HG03558 (cell line): ENCODE measurements at regions not wholly inside any gene's neighbourhood (a gene's known extent, or its start where the extent isn't known, plus 50 kb on each side); places are given as distances from the start of the nearest gene placed in this dataset.

ENCODE experiments used
- ATAC-seq: cut with Tn5 transposase; IDR thresholded peaks from one replicate; pipeline ENCODE4 v1.9.1; 2021; ENCODE audit warnings: moderate number of reproducible peaks; ENCODE audit not compliant: unreplicated experiment; ENCODE audit errors: extremely low read depth

GRCh38 chr12:22979854-22980469 is 355.0 kb downstream of the ETNK1 start:
- ATAC-seq: no peak

GRCh38 chr12:22981711-22982110 is 356.7 kb downstream of the ETNK1 start:
- no peak for ATAC-seq

GRCh38 chr12:22982635-22983034 is 357.7 kb downstream of the ETNK1 start:
- no peak for ATAC-seq

- ATAC-seq: no peak
These were observed 362.0 kb downstream of the ETNK1 start for GRCh38 chr12:22986997-22987396.

DNA sequence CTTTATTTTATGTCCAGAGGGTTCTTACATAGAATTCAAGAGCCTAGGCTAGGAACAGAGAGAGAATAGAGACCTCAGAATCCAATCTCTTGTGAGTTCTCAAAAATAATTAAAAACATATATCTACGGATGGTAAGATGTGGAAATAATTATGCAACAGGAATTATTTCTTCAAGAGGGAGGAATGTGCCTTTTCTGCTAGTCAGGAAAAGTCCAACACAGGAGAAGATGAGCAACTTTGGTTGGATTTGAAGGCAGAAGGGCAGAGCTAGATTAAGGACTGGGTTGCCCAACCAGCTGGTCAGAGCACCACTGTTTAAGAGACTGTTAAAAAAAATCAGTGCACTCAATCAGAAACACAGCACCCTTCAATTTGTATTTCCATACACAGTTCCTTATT is 365.5 kb downstream of the ETNK1 start:
- no peak for ATAC-seq

GRCh38 chr12:22991250-22991844 is 366.4 kb downstream of the ETNK1 start:
- no peak for ATAC-seq

DNA sequence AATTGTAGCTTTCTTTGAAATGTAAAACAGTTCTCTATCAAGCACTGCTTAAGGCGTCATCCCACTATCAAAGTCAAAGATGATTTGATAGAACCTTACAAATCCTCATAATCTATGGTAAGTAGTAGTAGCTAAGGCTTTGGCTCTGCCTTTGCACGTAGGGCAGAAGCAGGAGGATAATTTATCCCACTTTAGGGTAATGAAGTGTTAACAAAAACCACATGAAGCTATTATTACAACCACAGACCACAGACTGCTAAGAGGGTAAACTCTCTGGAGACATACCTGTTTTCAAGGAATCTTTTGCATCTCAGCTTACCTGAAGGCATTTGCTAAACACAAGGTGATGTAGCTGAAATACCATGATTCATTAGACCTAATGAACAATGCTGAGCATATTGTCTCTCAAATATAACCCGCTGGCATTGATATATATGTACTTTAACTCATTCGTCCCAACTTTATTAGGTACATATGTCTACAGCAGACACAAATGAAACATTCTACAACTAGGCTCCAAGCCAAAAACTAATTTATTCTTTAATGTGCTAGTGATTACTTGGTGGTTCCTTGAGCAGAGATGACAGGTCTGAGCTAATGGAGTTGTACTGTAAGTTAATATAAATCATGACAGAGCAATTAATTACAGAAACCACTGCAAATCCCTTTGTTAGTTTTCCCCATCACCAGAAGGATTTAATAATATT is 368.8 kb downstream of the ETNK1 start:
- ATAC-seq: no peak

DNA sequence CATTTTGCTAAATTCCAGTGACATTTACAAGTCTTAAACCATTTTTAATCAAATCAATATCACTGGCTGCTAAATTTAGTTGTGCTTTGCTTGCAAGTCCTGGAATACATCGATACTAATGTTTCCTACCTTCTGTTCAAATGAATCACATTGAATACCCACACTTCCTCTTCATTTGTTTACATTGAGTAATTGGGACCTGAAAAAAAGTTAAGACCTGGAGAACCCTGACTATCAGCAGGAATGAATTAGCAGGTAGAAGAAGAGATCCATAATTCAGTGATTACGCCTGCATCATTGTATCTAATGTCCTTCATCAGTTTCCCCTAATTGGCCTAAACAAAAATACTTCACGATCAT is 369.3 kb downstream of the ETNK1 start:
- no peak for ATAC-seq

GRCh38 chr12:23001487-23001886 is 376.5 kb downstream of the ETNK1 start:
- ATAC-seq: no peak

DNA sequence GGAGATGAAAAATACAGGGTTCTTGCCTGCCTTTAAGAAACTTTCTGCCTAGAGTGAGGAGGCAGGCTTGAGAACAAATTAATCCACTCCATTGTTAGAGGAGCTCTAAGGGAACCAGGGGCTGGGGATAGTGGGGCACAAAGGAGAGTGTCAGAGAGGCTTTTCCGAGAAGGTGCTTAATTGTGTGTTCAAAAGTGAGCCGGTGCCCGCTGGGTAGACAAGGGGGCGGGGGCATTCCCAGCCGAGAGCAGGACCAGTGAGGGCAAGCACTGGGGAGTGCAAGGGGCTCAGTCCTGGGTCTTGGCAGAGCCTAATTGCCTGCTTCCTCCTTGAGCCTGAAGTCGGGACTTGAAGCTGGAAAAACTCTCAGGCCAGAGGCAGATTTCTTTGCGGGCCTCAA is 377.4 kb downstream of the ETNK1 start:
- ATAC-seq: no peak

DNA sequence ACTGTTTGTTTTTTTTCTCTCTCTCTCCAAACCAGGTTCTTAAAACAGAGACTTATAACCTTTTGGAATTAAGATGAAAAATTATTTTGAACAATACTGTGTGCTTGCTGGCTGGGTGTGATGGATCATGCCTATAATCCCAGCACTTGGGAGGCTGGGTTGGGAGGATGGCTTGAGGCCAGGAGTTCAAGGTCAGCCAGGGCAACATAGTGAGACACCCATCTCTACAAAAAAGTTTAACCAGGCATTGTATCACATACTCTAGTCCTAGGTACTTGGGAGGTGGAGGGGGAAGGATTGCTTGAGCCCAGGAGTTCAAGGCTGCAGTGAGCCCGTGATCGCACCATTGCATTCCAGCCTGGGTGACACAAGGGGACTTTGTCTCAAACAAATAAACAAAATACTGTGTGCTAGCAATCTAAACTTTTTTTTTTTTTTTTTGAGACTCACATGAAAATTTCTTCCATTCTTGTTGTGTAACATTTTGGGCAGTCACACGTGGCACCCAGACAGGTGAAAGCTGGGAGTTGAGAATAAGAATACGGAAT is 379.6 kb downstream of the ETNK1 start:
- no peak for ATAC-seq

GRCh38 chr12:23005387-23005786 is 380.4 kb downstream of the ETNK1 start:
- ATAC-seq: no peak

GRCh38 chr12:23006413-23006812 is 381.4 kb downstream of the ETNK1 start:
- ATAC-seq: no peak

- ATAC-seq: no peak
These were observed 383.7 kb downstream of the ETNK1 start for GRCh38 chr12:23008623-23009022.

GRCh38 chr12:23014749-23015148 is 389.8 kb downstream of the ETNK1 start:
- ATAC-seq: no peak

DNA sequence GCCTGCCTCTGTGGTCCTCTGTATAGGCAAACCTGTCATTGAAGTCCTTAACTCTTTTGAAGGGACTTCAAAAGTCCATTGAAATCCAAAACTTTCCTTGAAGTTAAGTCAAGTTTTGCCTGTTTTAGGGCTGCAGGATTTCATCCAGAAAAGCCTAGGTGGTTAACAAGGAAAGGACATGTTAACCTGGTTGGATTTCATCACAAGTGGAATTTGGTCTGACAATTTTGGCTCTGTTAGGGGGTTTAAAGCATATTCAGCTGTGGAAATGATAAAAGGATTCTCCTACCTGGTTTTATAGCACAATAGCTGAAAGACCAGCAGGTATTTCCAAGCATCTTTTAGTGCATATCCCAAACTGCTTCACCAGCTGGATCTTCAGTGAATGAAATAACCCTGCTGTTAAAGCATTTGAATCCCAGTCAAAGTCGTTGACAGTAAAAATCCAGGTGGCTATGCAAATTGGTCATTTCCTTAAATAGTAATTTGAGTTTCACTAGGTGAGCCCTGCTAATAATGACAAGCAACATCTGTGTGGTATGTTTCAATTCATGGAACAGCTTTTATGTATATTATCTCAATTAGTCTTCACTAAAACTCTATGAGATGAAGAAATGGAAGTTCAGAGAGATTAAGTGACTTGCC is 400.5 kb downstream of the ETNK1 start:
- ATAC-seq: no peak

GRCh38 chr12:23028158-23028802 is 403.3 kb downstream of the ETNK1 start:
- ATAC-seq: no peak

GRCh38 chr12:23029185-23029584 is 404.2 kb downstream of the ETNK1 start:
- ATAC-seq: no peak

- ATAC-seq: no peak
These were observed 414.9 kb downstream of the ETNK1 start for GRCh38 chr12:23039834-23040233.

- no peak for ATAC-seq
These were observed 416.8 kb downstream of the ETNK1 start for GRCh38 chr12:23041774-23042173.

DNA sequence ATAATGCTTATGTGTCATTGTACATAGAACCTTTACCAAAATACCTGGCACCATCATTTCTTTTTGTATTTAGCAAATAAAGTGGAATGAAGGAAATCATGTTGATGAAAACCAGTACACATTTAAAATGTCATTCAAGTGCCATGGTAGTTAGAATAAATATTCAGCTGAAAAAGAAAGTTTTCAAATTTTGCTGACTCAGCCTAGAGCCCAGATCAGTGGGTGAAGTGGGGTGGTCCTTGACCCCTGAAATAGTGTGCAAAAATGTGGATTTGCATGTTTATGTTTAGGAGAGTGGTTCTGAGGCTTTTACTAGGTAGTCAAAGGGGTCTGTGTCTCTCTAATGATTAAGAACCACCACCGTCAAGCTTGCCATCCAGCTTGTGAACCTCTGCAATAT is 418.7 kb downstream of the ETNK1 start:
- ATAC-seq: no peak
